GM19035 (cell line): ENCODE measurements at regions not wholly inside any gene's neighbourhood (a gene's known extent, or its start where the extent isn't known, plus 50 kb on each side); places are given as distances from the start of the nearest gene placed in this dataset.
"Not testable (repeated sequence)": the region's sequence is repeated elsewhere in the genome, so short reads cannot be mapped to it uniquely, and the experiment has no call there.

Source experiments
- ATAC-seq: cut with Tn5 transposase; IDR thresholded peaks from one replicate; pipeline ENCODE4 v1.9.1; 2021; ENCODE audit not compliant: unreplicated experiment

DNA sequence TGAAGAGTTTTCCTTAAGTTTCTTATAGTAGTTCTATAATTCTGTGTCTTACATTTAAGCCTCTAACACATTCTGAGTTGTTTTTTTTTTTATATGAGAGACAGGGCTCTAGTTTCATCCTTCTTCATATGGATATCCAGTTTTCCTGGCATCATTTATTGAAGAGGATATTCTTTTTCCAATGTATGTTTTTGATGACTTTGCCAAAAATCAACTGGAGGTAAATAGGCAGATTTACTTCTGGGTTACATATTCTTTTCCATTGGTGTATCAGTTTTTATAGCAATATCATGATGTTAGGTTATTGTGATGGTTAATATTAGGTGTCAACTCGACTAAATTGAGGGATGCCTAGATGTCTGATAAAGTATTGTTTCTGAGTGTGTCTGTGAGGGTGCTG is 650.7 kb upstream of the GRID2 start:
- no peak for ATAC-seq

DNA sequence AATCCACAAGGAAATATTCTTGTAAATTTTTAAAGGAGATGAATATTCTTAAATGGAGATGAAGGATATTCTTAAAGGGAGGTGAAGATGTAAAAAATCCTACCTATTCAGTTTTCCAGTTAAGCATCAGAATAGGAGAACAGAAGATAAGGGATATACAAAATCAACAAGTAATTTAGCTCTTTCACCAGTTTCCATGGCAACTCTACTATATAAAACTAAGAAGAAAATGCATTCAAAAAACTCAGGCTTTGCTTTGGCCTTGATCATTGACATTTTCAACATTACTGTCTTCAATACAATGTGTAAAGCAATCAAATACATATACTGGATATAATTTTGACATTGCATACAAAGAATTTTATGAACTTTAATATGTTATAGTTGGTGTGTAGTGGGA is 622.7 kb upstream of the GRID2 start:
- no peak for ATAC-seq

DNA sequence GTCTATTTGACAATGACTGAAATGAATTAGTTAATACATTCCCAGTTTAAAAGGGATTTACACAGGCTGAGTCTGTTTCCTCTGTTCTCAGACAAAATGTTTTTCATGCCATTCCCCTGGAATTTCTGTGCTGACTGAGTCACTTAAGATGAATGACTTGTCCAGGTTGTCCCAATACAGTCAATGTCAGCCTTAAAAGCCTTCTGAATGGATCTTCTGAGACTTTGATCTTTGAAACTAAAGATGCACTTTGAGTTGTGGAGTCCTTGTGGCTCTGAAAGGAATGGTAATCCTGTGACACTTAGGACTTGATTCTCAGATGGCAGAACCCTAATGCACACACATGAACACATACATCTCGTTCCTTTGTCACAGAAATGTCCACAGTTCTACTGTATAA is 622.2 kb upstream of the GRID2 start:
- no peak for ATAC-seq

DNA sequence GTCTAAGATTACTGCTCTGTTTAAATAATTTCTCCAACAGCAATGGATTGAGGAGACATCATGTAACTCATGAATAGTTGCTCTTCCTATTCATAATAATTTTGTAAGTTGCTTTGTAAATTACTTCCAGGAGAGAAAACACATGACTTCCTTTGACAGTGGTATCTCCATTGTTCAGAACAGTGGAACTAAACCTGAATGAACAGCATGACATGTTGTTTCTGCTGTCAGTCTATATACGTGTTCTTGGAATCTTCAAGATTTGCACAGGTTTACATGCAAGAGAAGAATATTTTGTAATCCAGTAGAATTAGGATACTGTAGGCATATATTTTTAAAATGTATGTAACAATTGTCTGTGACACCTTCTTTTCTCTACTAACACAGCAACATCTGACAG is 618.8 kb upstream of the GRID2 start:
- ATAC-seq = no peak

DNA sequence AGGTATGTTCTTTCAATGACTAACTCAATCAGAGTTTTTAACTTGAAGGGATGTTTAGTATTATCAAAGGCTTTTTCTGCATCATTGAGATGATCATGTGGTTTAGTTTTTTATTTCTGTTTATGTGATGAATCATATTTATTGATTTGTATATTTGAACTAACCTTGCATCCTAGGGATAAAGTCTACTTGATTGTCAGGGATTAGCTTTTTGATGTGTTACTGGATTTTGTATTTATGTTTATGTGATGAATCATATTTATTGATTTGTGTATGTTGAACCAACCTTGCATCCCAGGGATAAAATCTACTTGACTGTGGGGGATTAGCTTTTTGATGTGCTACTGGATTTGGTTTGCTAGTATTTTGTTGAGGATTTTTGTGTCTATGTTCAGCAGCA is 615.4 kb upstream of the GRID2 start:
- ATAC-seq = no peak

DNA sequence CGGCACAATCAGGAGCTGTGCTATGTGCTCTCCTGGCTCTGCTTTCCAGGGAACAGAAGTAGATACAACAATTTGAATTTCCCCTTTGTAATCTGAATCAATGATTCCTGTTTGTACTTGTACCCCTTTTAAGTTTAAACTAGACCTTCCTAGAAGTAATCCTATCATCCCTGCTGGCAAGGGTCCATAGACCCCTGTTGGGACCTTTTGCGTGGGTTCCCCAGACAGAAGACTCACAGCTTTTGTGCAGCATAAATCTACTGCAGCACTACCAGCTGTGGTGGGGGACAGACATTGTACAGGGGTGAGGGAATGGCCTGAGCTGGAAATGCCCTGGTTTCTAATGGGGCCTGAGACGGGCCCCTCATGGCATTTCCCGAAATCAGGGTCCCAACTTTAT is 604.1 kb upstream of the GRID2 start:
- ATAC-seq = not testable (repeated sequence)

DNA sequence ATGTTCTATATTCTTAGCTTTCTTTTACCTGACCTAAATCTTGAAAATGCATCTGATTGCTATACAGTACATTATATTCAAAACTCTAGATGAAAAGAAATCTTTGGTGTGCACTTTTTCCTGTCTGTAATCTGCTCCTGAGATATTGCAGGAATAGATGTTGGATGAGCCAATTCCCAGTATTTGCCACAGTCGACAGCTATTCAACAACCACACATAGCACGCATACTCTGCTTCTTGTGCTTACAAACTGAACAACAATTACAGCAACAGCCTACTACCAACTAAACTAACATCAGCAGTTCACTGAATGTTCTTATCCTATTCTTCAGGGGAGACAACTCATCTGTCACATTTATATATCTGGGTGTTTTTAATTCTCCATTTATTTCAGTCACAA is 573.9 kb upstream of the GRID2 start:
- ATAC-seq = no peak

DNA sequence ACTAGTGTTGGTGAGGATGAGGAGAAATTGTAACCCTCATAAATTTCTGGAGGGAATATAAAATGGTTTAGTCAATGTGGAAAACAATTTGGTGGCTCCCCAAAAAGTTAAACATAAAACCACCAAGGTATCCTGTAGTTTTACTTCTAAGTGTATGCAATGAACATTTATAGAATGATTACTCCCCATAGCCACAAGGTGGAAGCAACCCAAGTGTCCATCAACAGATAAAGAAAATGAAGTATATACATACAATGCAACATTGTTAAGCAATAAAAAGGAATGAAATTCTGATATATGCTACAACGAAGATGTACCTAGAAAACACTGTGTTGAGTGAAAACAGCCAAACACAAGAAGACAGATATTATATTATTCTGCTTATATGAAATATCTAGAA is 569.1 kb upstream of the GRID2 start:
- ATAC-seq = no peak

DNA sequence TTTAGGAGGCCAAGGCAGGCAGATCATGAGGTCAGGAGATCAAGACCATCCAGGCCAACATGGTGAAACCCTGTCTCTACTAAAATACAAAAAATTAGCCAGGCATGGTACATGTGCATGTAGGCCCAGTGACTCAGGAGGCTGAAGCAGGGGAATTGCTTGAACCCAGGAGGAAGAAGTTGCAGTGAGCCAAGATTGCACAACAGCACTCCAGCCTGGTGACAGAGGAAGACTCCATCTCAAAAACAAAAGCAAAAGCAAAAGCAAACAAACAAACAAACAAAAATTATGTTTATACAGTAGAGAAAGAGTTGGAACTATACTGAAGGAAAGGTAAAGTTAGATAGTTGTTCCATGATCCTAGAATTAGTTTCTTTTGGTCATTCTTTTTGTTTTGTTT is 564.9 kb upstream of the GRID2 start:
- ATAC-seq = not testable (repeated sequence)

DNA sequence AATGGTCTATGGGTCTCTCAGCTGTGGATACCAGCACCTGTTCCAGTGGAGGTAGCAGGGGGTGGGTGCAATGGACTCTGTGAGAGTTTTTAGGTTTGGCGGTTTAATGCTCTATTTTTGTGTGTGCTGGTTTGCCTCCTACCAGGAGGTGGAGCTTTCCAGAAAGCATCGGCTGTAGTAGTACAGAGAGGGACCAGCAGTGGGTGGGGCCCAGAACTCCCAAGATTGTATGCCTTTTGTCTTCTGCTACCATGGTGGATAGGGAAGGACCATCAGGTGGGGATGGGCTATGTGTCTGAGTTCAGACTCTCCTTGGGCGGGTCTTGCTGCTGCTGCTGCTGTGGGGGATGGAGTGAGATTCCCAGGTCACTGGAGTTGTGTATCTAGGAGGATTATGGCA is 557.2 kb upstream of the GRID2 start:
- no peak for ATAC-seq

DNA sequence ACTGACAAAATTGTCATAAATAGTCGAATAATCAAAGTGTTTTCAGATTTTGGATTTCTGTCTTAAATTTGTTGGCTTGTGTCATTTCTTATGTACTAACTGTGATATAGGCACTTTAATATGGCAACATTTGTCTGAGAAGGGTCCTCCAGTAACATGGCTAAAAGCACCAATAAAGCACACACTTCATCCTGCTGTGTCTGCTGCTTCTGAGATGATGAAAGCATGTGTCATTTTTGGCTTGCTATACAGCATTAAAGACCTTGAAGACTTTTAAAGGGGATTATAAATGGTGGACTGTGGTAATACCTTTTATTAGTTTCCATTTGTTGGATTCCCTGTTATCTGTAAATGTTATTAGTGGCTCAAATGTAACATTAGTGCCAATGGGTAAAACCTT is 551.8 kb upstream of the GRID2 start:
- no peak for ATAC-seq

DNA sequence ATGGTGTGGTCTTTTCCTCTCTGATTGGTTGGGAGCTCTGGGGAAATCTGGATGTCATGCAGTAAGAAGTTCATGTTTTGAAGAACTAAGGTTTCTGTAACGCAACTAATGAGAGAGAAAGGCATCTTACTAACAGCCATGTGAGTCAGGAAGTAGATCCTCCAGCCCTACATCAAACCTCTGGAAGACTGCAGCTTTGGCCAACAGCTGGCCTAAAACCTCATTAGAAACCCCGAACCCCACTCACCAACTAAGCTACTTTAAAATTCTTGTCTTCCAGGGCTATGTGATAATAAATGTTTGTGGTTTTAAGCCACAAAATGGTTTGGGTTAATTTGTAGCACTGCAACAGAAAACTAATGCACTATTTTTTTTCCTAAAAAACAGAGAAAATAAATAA is 549.0 kb upstream of the GRID2 start:
- ATAC-seq = no peak

DNA sequence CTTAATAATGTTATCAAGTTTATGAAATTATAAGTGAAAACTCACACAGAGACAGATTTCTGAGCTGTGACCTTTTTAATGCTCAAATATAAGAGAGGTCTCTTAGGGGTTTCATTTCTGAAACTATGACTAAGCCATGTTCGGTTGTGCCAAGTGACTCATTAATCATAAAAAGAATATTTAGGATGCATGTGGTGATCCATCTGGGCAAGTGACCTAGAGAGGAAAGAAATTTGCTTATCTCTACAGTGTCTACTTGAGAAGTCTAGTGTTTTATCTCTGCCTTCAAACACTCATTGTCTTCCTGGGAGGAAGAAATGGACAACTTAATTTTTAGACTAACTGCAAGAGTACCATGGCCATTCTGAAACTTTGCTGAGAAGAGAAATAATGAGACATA is 545.3 kb upstream of the GRID2 start:
- no peak for ATAC-seq

DNA sequence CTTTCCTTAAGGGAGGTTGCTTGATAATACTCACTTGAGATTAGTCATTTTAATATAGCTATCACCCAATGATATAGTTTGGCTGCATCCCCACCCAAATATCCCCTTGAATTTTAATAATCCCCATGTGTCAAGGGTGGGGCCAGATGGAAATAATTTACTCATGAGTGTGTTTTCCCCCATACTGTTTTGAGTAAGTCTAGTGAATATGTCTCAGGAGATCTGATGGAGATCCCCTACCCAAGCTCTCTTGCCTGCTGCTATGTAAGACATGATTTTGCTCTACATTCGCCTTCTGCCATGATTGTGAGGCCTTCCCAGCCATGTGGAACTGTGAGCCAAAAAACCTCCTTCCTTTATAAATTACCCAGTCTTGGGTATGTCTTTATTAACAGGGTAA is 539.7 kb upstream of the GRID2 start:
- no peak for ATAC-seq

DNA sequence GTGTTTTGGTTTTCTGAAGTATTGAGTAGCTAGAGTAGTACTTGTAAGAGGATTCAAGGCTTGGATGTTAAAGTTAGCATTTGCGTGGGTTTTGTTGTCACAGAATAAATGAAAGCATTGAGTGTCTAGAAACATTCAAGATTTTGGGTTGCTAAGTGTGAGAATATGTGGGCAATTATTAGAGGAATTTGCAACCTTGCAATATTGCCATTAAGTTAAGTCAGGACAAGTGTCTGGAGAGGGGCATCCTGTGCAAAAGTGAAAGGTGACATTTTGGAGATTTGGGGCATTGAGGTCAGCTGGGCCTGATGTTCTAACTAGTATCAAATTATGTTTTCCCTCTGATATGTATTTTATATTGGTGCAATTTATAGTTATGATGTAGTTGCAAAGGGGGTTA is 533.9 kb upstream of the GRID2 start:
- no peak for ATAC-seq

DNA sequence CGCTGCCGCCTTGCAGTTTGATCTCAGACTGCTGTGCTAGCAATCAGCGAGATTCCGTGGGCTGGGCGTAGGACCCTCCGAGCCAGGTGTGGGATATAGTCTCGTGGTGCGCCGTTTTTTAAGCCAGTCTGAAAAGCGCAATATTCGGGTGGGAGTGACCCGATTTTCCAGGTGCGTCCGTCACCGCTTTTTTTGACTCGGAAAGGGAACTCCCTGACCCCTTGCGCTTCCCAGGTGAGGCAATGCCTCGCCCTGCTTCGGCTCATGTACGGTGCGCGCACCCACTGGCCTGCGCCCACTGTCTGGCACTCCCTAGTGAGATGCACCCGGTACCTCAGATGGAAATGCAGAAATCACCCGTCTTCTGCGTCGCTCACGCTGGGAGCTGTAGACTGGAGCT is 512.1 kb upstream of the GRID2 start:
- ATAC-seq = not testable (repeated sequence)

DNA sequence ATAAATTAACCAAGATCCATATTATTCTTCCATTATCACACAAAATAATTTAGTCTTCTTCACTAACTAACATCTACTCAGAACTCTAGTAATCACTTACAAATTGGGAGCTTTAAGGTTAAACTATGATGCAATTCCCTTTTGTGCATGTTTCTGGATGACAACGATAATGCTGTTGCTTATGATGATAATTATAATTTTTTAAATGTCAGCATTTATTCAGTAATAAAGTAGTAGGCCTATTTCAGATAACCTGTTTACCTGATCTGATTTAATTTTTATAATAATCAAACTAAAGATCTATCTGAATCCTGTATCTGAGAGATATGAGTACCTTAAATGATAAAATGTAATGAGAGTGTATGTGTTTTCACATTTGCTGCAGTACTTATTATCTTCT is 507.8 kb upstream of the GRID2 start:
- ATAC-seq = no peak

DNA sequence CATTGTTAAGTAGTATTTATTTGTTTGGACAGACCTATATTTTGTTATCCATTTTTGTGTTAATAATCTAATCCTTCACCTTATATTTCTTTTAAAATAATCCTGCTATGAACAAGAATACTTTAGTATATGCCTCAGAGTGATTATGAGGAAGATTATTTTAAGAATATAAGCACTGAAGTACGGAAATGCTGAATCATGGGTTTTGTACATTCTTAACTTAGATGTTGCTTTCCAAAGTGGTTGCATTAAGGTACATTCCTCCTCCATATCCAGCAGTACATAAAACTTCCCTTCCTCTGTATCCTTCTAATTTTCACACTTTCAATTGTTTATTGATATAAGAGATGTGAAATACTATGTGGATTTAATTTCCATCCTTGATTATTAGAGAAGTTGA is 491.4 kb upstream of the GRID2 start:
- no peak for ATAC-seq

DNA sequence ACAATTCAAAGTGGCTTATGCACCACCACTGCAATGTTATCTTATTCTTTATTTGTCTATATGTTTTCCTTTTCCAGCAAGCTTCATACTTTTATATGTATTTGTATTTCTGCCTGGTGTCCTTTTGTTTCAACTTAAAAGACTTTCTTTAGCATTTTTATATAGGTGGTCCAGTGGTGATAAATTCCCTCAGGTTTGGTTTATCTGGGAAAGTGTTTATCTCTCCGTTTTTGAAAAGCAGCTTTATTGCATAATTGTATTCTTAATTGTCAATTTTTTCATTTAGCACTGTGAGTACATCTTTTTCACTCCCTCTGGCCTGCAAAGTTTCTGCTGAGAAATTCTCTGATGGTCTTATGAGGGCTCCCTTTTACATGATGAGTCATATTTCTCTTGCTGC is 479.0 kb upstream of the GRID2 start:
- ATAC-seq = no peak

DNA sequence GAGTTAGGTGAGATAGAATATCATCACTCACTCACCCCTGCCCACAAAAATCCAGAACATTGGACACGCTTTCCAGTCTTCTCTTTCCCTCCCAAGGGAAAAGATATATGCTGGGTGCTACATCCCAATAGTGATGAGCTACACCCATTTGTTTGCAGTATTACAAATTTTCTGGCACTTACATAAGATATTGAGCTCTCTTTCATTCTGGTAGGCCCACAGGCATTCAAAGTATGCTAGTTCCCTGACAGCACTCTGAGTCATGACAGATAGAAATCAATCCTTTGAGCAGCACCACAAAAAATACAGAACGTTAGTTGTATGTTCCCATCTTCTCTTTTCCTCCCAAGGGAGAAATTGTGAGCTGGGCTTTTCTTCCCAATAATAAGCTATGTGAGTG is 477.6 kb upstream of the GRID2 start:
- no peak for ATAC-seq

DNA sequence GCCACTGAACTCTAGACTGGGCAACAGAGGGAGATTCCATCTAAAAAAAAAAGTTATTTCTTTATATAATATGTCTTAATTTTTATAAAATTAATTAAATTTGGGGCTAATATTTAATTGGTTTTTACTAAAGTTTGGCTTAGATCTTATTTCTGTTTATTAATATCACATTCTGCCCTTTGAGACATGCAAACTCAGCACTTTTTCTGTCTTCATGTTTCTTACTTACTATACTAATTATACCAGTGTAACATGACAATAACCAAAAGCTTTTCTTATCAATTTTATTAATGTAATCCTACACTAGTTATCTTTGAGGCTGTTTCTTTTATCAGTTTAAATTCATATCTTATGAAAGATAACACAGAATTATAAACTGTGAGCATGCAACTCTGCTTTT is 475.9 kb upstream of the GRID2 start:
- no peak for ATAC-seq

DNA sequence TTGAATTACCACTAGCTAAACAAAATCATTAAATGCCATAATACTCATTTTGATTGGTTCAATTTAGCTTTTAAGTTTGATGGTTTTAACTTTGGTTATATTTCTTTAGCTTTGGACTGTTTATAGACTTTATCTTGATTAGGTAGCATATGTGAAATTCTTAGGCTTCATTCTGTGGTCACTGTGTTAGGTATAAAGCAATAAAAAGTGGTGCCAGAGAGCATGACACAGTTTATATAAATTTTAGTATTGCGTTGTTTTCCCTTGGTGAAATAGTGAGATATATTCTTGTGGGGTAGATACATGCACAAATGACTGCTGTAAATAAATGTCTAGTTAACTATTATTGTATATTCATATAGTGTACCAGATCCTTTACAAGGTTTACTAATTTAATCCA is 474.2 kb upstream of the GRID2 start:
- ATAC-seq = no peak

DNA sequence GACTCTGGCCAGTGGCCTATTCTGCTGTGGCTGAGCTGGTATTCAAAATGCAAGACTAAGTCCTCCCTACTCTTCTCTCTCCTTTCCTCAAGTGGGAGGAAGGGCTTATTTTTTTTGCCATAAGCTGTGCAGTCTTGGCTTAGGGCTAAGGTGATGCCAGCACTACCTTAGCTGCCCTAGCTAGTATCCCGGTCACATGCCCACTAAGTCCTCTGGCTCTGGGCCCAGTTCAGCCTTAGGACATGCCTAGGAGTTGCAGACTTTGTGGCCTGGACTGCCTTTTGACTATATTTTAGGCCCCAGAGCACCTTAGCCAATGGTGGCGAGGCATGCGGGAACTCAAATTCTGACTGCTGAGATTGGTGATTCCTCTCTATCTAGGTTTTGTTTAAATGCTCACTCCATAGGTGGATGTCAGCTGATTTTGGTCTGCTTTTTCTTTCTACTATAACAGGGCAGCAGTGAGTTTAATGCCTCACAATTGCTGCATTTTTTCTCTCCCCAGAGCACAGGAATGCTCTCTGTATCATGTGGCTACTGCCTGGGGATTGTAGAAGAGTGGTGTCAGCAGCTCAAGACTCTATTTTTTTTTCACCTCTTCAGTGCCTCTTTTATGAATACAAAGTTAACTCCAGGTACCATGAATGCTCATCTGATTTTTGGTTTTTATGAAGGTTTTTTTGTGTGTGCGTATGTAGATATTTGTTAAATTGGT is 472.9 kb upstream of the GRID2 start:
- ATAC-seq = no peak

DNA sequence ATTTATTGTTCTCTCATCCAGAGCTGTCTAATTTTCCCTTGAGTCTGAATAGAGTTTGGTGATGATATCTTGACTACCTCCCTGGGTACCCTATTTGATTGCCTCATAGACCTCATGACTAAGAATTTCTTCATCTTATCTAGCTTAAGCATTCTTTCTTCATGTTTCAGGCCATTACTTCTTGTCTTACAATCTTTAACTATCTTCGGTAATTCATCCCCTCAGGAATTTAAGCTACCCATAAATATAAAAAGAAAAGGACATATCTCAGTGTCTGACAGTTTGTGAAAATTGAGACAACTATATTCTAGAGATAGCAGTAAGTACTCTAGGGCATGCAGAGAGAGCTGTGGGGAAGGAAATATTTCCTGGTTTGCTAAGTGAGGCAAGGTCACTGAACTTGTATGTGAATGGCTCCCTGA is 466.1 kb upstream of the GRID2 start:
- no peak for ATAC-seq
